HG02852 (cell line): ENCODE measurements at regions not wholly inside any gene's neighbourhood (a gene's known extent, or its start where the extent isn't known, plus 50 kb on each side); places are given as distances from the start of the nearest gene placed in this dataset.

ENCODE experiments used
- ATAC-seq: cut with Tn5 transposase; IDR thresholded peaks from one replicate; pipeline ENCODE4 v1.9.1; 2021; ENCODE audit warnings: mild to moderate bottlenecking, moderate library complexity; ENCODE audit not compliant: unreplicated experiment

- no peak for ATAC-seq
Measured at GRCh38 chr7:136079066-136079465, 101.9 kb upstream of the MTPN start.

- ATAC-seq = no peak
Measured at GRCh38 chr7:136078630-136079029, 101.5 kb upstream of the MTPN start.

GRCh38 chr7:136076954-136077353, 99.8 kb upstream of the MTPN start:
- no peak for ATAC-seq

- ATAC-seq = no peak
Measured at GRCh38 chr7:136074843-136075242, 97.7 kb upstream of the MTPN start.

GRCh38 chr7:136072447-136072846, 95.3 kb upstream of the MTPN start:
- no peak for ATAC-seq

- no peak for ATAC-seq
Measured at GRCh38 chr7:136070736-136071505, 93.8 kb upstream of the MTPN start.

- ATAC-seq = no peak
Measured at GRCh38 chr7:136069840-136070529, 92.8 kb upstream of the MTPN start.

GRCh38 chr7:136067277-136067676, 90.1 kb upstream of the MTPN start:
- no peak for ATAC-seq

- no peak for ATAC-seq
Measured at GRCh38 chr7:136066304-136067143, 89.4 kb upstream of the MTPN start.

- no peak for ATAC-seq
Measured at GRCh38 chr7:136064627-136065237, 87.6 kb upstream of the MTPN start.

- ATAC-seq = no peak
Measured at GRCh38 chr7:136064081-136064480, 86.9 kb upstream of the MTPN start.

- no peak for ATAC-seq
Measured at GRCh38 chr7:136063326-136063666, 86.1 kb upstream of the MTPN start.

- no peak for ATAC-seq
Measured at GRCh38 chr7:136062625-136063325, 85.6 kb upstream of the MTPN start.

- ATAC-seq = no peak
Measured at GRCh38 chr7:136061433-136061832, 84.3 kb upstream of the MTPN start.

- no peak for ATAC-seq
Measured at GRCh38 chr7:136058546-136058945, 81.4 kb upstream of the MTPN start.

- no peak for ATAC-seq
Measured at GRCh38 chr7:136057509-136057908, 80.3 kb upstream of the MTPN start.

GRCh38 chr7:136056651-136057231, 79.6 kb upstream of the MTPN start:
- ATAC-seq = no peak

- ATAC-seq = no peak
Measured at GRCh38 chr7:136055266-136055665, 78.1 kb upstream of the MTPN start.

- ATAC-seq = no peak
Measured at GRCh38 chr7:136053689-136054485, 76.7 kb upstream of the MTPN start.
